ENCODE measurements at regions not wholly inside any gene's neighbourhood (a gene's known extent, or its start where the extent isn't known, plus 50 kb on each side); places are given as distances from the start of the nearest gene placed in this dataset.

DNA sequence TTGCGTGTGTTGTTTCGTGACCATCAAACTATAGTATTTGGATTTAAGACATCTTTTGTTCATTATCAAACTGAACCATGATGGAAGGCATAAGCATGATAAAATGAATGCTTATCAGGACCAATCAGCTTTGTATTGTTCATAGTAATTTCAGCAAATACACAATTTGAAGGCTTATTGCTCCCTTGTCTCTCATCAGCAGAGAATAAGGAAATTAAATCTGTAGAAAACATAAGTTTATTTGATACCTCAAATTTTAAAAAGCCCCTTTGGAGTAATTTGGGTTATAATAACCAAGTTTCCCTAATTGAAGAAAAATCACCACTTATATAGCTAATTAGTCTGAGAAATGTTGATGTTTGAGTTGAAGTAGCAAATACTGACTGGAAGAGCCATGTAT, 705.7 kb downstream of the NUP35 start:
- Histone ChIP-seq H3K36me3 (ENCODE audit: insufficient read depth) (no peaks in the 10 kb centered on the region), H4K20me1 (replicated peaks; ENCODE audit: insufficient read depth) (no peaks in the 10 kb centered on the region), H2AFZ (no peak overlapping the region), H3K79me2 (replicated peaks; ENCODE audit: insufficient read depth) (no peaks in the 10 kb centered on the region), H3K4me2 (no peak overlapping the region), H3K27me3 (ENCODE audit: insufficient read depth) (no peaks in the 10 kb centered on the region), H3K27ac (ENCODE audit: low read depth) (no peak overlapping the region), H3K4me3 (no peak overlapping the region), H3F3A (replicated peaks; ENCODE audit: low read depth) (no peaks in the 10 kb centered on the region), H3K9me2 (ENCODE audit: insufficient read depth) (no peaks in the 10 kb centered on the region), H3K4me1 (ENCODE audit: insufficient read depth) (no peaks in the 10 kb centered on the region)
- ATAC-seq (no peak), DNase-seq (ENCODE audit: low spot score) (no peak)
- Mint-ChIP-seq H3K9me3 (peaks cover 20% of the 10 kb centered on the region), H3K27ac (no peak overlapping the region), H3K4me1 (no peaks in the 10 kb centered on the region; the same call in 2 of the 3 replicates), H3K4me3 (no peak overlapping the region), H3K36me3 (ENCODE audit: low read depth) (peaks cover 7% of the 10 kb centered on the region; the same call in 1 of the 3 replicates), H3K27me3 (ENCODE audit: insufficient read depth, low read depth, poor library complexity) (no peaks in the 10 kb centered on the region)
- no peak for TF ChIP-seq ZNF331 (CRISPR knock-in tag; IDR thresholded peaks at IDR 0.05; ENCODE audit: low read depth)

- no peaks in the 10 kb centered on the region for H3K36me3 Mint-ChIP-seq (ENCODE audit: low read depth)
- H3K27ac Mint-ChIP-seq, result no peak overlapping the region
- no peaks in the 10 kb centered on the region for H3K79me2 ChIP-seq (replicated peaks; ENCODE audit: insufficient read depth)
- no peak overlapping the region for H3K4me3 Mint-ChIP-seq
- H3K27ac ChIP-seq (ENCODE audit: low read depth), result no peak overlapping the region
- no peaks in the 10 kb centered on the region for H3F3A ChIP-seq (replicated peaks; ENCODE audit: low read depth)
- no peaks in the 10 kb centered on the region for H3K27me3 ChIP-seq (ENCODE audit: insufficient read depth)
- no peak overlapping the region for H3K4me3 ChIP-seq
- H4K20me1 ChIP-seq (replicated peaks; ENCODE audit: insufficient read depth), result no peaks in the 10 kb centered on the region
- H2AFZ ChIP-seq, result no peak overlapping the region
- DNase-seq (ENCODE audit: low spot score), result no peak
- H3K4me2 ChIP-seq, result no peak overlapping the region
- H3K9me2 ChIP-seq (ENCODE audit: insufficient read depth), result 0 out of 2 replicates have a peak, but pooled peaks cover 6% of the 10 kb centered on the region
- no peaks in the 10 kb centered on the region; the same call in none of the 3 replicates for H3K9me3 Mint-ChIP-seq
- ATAC-seq, result no peak
- H3K27me3 Mint-ChIP-seq (ENCODE audit: insufficient read depth, low read depth, poor library complexity), result no peaks in the 10 kb centered on the region
- H3K4me1 Mint-ChIP-seq, result peaks cover 6% of the 10 kb centered on the region; the same call in 2 of the 3 replicates
- no peaks in the 10 kb centered on the region for H3K4me1 ChIP-seq (ENCODE audit: insufficient read depth)
- no peaks in the 10 kb centered on the region for H3K36me3 ChIP-seq (ENCODE audit: insufficient read depth)
- no peak for TF ChIP-seq JUNB (IDR thresholded peaks at IDR 0.05; ENCODE audit: unreplicated experiment)
- no peak for TF ChIP-seq EZH2 (IDR thresholded peaks at IDR 0.05; ENCODE audit: low read depth, unreplicated experiment)
- no peak for TF ChIP-seq EZH2phosphoT487 (IDR thresholded peaks at IDR 0.05; ENCODE audit: unreplicated experiment)
- TF ChIP-seq, protein P1, sequence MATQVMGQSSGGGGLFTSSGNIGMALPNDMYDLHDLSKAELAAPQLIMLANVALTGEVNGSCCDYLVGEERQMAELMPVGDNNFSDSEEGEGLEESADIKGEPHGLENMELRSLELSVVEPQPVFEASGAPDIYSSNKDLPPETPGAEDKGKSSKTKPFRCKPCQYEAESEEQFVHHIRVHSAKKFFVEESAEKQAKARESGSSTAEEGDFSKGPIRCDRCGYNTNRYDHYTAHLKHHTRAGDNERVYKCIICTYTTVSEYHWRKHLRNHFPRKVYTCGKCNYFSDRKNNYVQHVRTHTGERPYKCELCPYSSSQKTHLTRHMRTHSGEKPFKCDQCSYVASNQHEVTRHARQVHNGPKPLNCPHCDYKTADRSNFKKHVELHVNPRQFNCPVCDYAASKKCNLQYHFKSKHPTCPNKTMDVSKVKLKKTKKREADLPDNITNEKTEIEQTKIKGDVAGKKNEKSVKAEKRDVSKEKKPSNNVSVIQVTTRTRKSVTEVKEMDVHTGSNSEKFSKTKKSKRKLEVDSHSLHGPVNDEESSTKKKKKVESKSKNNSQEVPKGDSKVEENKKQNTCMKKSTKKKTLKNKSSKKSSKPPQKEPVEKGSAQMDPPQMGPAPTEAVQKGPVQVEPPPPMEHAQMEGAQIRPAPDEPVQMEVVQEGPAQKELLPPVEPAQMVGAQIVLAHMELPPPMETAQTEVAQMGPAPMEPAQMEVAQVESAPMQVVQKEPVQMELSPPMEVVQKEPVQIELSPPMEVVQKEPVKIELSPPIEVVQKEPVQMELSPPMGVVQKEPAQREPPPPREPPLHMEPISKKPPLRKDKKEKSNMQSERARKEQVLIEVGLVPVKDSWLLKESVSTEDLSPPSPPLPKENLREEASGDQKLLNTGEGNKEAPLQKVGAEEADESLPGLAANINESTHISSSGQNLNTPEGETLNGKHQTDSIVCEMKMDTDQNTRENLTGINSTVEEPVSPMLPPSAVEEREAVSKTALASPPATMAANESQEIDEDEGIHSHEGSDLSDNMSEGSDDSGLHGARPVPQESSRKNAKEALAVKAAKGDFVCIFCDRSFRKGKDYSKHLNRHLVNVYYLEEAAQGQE (IDR thresholded peaks at IDR 0.05; ENCODE audit: unreplicated experiment), result no peak
- TF ChIP-seq, protein P2, sequence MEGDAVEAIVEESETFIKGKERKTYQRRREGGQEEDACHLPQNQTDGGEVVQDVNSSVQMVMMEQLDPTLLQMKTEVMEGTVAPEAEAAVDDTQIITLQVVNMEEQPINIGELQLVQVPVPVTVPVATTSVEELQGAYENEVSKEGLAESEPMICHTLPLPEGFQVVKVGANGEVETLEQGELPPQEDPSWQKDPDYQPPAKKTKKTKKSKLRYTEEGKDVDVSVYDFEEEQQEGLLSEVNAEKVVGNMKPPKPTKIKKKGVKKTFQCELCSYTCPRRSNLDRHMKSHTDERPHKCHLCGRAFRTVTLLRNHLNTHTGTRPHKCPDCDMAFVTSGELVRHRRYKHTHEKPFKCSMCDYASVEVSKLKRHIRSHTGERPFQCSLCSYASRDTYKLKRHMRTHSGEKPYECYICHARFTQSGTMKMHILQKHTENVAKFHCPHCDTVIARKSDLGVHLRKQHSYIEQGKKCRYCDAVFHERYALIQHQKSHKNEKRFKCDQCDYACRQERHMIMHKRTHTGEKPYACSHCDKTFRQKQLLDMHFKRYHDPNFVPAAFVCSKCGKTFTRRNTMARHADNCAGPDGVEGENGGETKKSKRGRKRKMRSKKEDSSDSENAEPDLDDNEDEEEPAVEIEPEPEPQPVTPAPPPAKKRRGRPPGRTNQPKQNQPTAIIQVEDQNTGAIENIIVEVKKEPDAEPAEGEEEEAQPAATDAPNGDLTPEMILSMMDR (conservative IDR thresholded peaks at IDR 0.05; ENCODE audit: low read depth in 2 of 2), result no peak
- no peak for TF ChIP-seq ZNF331 (CRISPR knock-in tag; IDR thresholded peaks at IDR 0.05; ENCODE audit: low read depth)
- TF ChIP-seq NANOG (IDR thresholded peaks at IDR 0.05; ENCODE audit: borderline replicate concordance), result no peak
- no peak for TF ChIP-seq STAT1 (IDR thresholded peaks at IDR 0.05; ENCODE audit: unreplicated experiment)
- TF ChIP-seq, protein P3, sequence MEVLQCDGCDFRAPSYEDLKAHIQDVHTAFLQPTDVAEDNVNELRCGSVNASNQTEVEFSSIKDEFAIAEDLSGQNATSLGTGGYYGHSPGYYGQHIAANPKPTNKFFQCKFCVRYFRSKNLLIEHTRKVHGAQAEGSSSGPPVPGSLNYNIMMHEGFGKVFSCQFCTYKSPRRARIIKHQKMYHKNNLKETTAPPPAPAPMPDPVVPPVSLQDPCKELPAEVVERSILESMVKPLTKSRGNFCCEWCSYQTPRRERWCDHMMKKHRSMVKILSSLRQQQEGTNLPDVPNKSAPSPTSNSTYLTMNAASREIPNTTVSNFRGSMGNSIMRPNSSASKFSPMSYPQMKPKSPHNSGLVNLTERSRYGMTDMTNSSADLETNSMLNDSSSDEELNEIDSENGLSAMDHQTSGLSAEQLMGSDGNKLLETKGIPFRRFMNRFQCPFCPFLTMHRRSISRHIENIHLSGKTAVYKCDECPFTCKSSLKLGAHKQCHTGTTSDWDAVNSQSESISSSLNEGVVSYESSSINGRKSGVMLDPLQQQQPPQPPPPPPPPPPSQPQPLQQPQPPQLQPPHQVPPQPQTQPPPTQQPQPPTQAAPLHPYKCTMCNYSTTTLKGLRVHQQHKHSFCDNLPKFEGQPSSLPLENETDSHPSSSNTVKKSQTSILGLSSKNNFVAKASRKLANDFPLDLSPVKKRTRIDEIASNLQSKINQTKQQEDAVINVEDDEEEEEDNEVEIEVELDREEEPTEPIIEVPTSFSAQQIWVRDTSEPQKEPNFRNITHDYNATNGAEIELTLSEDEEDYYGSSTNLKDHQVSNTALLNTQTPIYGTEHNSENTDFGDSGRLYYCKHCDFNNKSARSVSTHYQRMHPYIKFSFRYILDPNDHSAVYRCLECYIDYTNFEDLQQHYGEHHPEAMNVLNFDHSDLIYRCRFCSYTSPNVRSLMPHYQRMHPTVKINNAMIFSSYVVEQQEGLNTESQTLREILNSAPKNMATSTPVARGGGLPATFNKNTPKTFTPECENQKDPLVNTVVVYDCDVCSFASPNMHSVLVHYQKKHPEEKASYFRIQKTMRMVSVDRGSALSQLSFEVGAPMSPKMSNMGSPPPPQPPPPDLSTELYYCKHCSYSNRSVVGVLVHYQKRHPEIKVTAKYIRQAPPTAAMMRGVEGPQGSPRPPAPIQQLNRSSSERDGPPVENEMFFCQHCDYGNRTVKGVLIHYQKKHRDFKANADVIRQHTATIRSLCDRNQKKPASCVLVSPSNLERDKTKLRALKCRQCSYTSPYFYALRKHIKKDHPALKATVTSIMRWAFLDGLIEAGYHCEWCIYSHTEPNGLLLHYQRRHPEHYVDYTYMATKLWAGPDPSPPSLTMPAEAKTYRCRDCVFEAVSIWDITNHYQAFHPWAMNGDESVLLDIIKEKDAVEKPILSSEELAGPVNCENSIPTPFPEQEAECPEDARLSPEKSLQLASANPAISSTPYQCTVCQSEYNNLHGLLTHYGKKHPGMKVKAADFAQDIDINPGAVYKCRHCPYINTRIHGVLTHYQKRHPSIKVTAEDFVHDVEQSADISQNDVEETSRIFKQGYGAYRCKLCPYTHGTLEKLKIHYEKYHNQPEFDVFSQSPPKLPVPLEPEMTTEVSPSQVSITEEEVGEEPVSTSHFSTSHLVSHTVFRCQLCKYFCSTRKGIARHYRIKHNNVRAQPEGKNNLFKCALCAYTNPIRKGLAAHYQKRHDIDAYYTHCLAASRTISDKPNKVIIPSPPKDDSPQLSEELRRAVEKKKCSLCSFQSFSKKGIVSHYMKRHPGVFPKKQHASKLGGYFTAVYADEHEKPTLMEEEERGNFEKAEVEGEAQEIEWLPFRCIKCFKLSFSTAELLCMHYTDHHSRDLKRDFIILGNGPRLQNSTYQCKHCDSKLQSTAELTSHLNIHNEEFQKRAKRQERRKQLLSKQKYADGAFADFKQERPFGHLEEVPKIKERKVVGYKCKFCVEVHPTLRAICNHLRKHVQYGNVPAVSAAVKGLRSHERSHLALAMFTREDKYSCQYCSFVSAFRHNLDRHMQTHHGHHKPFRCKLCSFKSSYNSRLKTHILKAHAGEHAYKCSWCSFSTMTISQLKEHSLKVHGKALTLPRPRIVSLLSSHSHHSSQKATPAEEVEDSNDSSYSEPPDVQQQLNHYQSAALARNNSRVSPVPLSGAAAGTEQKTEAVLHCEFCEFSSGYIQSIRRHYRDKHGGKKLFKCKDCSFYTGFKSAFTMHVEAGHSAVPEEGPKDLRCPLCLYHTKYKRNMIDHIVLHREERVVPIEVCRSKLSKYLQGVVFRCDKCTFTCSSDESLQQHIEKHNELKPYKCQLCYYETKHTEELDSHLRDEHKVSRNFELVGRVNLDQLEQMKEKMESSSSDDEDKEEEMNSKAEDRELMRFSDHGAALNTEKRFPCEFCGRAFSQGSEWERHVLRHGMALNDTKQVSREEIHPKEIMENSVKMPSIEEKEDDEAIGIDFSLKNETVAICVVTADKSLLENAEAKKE (CRISPR knock-in tag; IDR thresholded peaks at IDR 0.05), result no peak
- no peak for TF ChIP-seq POLR2AphosphoS5 (IDR thresholded peaks at IDR 0.05; ENCODE audit: low read depth)
Measured at GRCh38 chr2:183837157-183837556, 712.9 kb downstream of the NUP35 start.

Data from GM23338 (cell line).